ENCODE measurements at regions not wholly inside any gene's neighbourhood (a gene's known extent, or its start where the extent isn't known, plus 50 kb on each side); places are given as distances from the start of the nearest gene placed in this dataset.

DNA sequence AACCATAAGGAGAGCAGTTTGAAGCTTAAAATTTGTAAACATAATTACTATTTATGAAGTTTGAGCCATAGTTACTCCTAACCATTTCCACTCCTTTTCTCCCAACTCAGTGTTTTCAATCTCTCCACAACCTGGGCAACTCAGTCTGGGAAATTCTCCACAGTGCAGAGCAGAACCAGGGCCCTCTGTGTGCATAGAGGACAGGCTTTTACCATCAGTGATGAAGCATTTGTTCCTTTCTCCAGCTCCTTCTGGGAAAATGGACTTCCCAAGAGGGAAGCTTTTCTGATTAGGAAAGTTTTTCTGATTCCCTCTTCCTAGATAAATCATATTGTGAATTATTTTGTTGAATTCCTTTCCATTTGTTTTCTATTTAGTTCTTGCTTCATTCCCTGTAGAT is 132.3 kb upstream of the MPDZ start:
- DNase-seq (ENCODE audit: low read depth, low spot score), result no peak

DNA sequence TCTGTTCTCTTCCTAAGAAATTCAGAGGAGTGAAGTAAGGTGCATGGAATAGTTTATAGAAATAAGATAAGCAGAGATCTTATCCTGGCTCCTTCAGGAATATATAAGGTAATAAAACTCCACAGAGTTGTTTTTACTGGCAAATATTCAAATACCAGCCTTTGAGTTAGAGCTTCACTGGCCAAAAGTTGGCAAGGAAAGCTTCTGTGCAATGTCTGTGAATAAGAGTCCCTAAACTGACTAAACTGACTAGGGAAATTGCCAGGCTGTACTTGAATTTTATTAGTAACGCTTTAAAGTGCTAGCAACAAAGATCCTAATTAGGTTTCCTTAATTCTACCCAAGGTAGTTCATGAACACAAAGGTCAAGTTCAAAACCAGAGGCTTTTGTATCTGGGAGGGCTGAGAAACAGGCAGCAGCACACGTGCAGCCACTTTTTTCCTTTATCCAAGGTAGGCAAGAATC is 131.1 kb upstream of the MPDZ start:
- no peak for DNase-seq (ENCODE audit: low read depth, low spot score)

DNA sequence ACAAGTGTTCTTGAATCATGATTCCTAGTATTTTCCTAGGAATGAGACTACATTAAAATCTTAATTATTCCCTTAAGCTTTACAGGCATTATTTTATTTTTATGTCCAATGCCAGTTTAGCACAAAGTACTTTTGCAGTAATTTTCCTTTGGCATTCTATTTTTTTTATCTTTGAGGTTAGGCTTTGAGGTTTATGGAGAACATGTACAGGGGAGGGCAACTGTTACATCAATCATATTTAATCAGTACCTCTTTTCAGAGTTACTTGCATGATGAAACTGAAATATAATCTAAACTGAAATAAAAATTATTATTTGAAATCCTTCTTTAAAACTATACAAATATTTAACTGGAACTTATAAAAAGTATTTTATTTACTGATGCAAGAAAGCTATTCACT is 118.2 kb upstream of the MPDZ start:
- no peak for DNase-seq (ENCODE audit: low read depth, low spot score)

DNA sequence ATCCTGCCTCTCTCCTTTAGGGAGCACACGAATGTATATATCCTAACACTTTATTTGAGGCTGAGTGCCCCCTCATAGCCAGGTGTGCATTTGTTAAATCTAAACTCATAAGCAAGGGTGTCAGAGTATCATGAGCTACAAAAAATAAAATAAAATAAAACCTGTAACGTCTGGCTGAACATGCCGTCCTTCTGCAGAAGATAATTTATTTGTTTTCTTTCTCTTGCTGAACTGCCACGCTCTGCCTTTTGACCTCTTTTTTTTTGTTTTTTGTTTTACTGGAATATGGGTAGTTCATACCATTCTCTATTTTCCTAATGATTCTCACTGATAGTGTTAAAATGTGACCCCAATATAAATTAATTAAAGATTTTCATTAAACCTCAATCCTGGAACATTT is 117.7 kb upstream of the MPDZ start:
- no peak for DNase-seq (ENCODE audit: low read depth, low spot score)

DNA sequence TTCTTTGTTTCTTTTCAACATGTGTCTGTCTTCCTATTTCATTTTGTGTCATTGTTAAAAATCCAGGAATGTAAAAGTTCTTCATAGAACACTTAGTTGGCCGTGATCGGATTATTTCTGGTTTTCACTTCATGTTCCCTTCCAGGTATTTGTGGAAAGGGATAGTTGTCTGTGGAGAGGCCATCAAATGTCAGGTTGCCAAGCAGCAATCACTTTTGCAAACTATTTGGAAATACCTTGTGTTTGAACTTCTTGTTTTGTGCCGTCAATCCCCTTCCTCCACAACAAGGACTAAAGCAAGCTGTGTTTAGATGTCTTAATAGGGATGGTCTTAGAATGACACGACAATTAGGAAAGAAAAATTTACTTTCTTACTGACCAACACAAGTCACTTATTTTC is 116.9 kb upstream of the MPDZ start:
- DNase-seq (ENCODE audit: low read depth, low spot score), result no peak

DNA sequence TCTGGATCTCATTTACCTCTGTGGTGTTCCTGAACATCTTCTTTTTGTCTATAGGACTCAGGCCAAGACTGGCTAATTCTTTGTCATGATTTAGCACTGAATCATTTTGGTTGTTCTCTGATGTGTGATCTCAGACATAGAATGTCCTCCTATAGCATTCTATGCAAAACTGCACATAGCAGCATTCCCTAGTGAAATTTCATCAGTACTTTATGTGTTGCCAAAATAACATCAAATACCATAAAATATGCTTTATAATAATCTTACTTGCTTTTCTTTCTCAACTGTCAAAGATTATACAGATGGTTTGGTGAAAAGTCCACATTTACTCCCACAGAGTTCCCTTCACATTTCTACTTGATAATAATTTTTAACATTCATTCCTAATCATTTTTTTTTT is 115.7 kb upstream of the MPDZ start:
- DNase-seq (ENCODE audit: low read depth, low spot score), result no peak

DNA sequence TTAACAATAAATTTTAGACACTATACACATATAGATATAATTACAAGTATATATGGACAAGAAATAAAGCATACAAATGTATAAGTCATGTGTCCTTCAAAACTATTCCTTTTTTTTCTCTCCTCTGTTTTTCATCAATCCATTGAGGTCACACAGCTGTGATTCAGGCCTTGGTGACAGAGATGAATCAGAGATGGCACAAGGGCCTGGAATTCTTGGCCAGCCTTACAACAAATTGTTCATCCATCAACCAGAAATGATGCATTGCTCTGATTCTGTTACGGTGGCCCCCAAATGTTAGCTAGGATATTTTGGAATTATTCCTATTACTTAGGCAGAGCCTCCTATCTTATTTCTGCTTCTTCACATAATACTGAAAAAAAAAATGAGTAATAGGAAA is 108.7 kb upstream of the MPDZ start:
- DNase-seq (ENCODE audit: low read depth, low spot score), result no peak

DNA sequence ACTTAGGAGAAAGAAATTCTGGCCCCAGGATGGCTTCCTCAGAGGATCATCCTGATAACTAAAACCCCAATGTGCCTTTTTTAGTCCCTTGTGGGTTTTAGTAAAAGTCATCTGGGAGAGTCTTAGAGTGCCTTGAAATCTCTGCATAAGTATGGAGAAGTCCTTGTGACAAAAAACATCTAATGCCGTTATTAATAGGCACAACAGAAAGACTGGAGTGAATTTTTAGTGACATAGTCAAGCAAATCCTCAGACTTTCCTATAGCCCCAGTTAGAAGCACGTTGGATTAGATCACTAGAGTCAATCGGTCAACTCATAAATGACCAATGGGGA is 108.2 kb upstream of the MPDZ start:
- DNase-seq (ENCODE audit: low read depth, low spot score), result no peak

DNA sequence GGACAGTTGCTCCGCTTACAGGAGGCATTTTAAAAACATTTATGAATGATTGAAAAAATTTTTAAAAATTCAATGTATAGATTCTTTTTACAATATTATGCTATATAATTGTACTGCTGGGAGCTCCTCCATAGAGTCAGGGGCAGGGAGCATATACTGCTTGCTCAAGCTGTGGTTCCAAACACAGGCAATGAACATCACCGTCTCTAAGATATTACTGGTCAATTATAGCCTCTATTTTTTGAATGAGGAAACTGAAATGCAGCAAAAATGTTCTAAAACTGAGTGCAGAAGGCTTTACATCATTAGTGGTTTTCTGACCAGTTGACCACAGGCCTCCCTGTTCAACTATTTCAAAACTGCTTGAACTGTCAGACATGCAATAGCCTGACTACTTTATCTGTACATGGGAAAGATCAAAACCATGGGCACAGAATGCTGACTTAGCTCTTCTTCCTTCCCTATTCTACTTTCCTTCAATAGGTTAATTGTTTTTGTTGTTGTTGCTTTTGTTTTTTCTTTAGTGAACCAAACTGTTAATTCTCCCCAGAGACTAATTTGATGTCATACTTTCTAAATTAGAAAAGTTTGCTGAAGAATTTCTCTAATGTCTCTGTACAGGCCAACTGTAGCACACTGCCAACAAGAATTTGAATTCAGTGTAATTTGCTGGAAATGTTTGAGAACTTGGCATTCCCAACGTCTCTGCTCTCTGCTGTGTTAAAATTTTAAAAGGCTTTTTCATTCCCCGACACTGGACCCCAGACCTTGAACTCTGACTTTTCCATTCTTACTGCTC is 107.6 kb upstream of the MPDZ start:
- no peak for DNase-seq (ENCODE audit: low read depth, low spot score)

DNA sequence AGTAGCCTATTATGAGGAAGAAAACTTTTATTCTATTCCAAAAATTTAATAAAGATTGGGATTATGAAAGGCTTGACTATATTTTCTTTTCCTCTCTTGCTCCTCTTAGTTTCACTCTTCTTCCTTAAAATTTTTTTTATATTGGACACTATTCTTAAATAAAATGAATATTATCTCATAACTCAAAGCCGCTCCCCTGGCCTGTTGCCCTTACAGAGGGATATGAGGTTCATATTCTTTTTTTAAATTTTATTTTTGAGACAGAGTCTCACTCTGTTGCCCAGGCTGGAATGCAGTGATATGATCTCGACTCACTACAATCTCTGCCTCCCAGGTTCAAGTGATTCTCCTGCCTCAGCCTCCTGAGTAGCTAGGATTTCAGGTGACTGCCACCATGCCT is 106.8 kb upstream of the MPDZ start:
- DNase-seq (ENCODE audit: low read depth, low spot score), result no peak

DNA sequence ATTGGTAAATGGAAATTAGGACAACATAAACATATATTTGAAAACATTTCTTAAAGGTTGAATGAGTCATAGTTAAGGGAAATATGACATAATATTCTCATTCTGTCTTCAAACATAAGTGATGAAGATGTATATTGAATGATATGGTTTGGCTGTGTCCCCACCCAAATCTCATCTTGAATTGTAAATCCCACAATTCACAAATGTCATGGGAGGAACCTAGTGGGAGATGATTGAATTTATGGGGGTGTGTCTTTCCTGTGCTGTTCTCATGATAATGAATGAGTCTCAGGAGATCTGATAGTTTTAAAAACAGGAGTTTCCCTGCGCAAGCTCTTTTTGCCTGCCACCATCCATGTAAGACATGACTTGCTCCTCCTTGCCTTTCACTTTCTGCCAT is 104.4 kb upstream of the MPDZ start:
- DNase-seq (ENCODE audit: low read depth, low spot score), result no peak

DNA sequence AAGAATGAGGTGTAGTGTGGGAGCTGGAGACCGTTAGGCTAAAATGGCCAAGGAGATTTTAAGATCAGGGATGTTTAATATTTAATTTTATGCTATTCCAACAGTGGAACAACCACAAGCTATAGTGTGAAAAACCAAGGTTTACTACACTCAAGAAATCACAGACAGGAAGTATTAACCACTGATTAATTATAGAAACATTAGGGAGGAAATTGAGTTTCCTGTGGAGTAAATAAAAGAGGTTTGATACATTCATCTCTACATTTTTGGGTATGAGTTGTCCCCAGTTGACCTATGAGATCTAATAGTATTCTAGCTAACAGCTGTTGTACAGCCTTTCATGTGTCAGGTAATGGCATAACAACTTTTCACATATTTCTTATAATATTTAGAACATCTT is 103.7 kb upstream of the MPDZ start:
- DNase-seq (ENCODE audit: low read depth, low spot score), result no peak

DNA sequence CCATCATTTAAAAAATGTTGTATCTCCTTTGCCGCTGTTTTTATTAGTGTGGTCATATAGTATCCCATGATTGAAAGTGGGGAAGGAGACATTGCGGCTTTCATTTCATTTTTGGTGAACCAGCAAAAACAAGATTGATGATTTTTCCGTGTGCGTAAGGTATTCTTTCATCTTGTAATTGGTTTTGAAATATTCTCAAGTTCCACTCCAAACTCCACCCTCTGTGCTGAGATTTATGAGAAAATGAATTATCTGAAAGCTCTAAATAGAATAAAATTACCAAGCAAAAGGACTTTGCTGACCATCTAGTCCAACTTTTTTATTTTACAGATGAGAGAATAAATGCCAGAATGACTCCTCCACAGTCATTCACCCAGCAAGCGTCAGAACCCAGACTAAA is 103.1 kb upstream of the MPDZ start:
- DNase-seq (ENCODE audit: low read depth, low spot score), result no peak

DNA sequence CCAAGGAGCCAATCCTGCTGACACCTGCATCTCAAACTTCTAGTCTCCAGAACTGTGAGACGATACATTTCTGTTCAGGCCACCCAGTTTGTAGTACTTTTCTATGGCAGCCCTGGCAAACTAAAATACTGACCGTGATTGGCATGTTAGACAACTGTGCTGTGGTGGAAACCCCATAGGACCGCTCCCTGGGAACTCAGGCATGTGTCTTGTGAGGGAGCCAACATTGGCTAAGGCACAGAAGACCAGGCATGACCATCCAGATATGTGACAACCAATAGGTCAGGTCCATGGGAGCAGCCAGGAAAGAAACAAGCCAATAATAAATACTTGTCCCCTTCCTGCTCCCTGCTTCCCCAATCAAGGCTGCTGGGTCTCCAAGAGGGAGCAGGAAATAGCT is 101.4 kb upstream of the MPDZ start:
- no peak for DNase-seq (ENCODE audit: low read depth, low spot score)

DNA sequence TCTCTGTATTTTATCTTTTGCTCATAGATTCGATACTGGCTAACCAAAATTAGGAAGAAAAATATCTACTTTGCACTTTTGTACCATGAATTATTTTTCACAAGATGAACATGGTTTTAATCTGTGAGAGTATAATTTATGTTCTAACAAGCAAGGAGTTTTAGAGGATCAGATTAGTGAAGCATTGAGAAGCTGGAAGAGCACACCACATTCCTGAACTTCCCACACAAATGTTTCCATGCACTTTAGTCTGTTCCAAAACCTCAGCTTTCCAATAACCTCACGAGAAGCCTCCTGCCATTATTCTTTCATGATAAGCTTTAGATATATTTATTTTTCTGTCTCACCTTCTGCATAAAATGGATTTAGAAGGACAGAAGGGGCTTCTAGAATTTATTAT is 98.7 kb upstream of the MPDZ start:
- no peak for DNase-seq (ENCODE audit: low read depth, low spot score)

DNA sequence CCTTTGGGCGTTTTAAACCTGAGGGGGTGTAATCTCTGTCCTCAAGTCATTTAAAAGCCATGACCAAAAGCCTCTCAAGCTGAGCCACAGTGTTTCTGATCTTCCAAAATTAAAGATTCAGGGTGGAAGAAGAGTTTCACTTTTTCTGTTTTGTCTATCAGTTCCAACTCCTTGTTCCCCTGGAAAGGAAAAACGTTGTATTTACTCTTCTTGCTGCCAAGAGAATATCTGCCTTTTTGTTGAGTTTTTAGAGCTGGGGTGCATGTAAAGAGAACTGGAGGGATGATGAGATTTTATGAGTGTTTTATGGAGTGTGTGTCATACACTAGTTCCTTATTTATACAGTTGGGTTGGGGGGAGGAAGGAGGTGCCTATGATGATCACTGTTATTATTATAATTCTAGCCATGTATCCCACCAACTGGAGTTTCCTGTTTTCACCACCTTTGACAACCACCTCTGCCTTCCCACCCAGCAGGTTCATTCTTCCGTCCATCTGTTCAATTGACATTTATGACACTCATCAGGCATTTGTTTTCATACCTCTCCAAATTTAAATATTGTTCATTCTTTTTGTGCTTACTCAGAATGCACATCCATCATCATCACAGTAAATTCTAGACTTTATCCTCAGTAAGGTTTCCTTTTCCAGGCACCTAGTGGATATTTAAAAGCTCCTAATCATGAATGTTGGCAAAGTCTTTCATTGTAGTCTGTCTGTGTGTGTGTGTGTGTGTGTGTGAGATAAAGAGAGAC is 97.9 kb upstream of the MPDZ start:
- no peak for DNase-seq (ENCODE audit: low read depth, low spot score)

DNA sequence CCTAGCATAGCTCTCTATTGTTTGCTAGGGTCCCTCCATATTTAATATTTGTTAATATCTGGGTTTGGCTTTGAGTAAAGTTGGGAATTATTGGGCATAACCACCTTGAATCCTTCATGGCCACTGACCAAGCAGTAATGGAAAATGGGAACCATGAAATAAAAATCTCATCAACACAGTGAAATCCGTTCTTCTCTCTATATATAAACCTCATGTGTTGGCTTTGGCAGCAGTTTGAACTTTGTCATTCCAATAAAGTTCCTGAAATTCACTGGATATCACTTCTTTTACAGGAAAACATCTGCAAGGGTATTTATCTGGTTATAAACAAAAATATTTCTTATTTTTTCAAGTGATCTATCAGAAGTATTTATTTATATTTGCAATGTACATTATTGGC is 93.0 kb upstream of the MPDZ start:
- no peak for DNase-seq (ENCODE audit: low read depth, low spot score)

DNA sequence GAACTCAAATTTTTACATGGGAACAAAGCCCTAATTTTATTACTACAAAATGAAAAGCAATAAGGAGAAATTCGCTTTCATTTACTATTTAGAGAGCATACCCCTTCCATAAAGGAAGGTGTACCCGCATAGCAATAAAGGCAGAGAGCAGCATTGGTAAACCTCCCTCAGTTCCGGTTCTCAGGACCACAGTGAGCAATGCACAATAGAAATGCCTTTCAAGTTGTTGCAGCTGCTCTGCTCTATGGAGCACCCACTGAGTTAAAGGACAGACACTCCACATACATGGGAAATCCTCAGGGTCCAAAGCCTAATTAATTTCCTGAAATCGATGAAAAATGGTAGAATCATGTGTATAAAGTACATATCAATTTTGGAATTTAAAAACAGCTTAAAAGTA is 89.9 kb upstream of the MPDZ start:
- no peak for DNase-seq (ENCODE audit: low read depth, low spot score)

DNA sequence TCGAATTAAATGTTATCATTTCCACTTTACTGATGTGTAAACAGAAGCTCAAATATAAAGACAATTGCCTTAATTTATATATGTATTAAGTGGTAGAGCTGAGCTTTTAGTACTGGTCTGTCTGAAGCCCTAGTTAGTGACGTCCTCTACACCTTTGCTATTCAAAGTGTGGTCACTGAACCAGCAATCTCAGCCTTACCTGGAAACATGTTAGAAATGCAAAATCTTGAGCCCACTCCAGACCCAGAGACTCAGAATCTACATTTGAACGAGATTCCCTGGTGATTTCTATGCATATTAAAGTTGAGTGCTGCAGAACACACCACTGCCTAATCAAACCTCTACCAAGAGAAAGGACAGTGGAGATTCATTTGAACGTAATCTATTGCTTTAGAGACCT is 88.3 kb upstream of the MPDZ start:
- no peak for DNase-seq (ENCODE audit: low read depth, low spot score)

DNA sequence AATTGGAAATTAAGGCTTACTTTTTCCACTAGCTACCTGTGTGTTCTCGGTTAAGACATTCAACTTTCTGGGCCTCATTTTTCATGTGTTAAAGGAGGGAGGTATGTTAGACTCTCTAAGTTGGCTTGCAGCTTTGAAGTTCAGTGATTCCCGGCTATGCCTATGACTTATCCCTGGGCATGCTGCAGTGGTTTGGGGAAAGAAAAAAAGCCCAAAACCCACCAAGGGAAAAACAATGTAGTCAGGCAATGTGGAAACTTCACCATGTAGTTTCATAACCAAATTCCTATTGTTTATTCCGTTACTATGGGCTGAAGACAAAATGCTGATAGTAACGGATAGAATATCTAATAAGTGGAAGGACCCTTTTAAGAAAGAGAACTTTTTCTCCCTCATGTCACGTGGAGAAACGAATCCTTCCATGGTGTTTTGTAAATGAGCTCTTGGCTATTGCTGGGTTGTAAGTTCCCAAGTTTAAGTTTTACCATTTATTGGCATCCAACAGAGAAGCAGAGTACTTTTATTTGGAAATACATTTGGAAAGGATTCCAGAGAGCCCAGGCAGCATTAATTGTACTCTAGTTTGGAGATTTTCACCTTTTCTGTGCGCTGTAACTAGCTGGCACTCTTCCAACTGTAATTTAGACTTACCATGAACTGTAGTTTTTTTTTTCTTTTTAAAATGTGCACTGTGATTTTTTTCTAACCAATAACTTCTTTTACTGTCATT is 84.9 kb upstream of the MPDZ start:
- no peak for DNase-seq (ENCODE audit: low read depth, low spot score)

DNA sequence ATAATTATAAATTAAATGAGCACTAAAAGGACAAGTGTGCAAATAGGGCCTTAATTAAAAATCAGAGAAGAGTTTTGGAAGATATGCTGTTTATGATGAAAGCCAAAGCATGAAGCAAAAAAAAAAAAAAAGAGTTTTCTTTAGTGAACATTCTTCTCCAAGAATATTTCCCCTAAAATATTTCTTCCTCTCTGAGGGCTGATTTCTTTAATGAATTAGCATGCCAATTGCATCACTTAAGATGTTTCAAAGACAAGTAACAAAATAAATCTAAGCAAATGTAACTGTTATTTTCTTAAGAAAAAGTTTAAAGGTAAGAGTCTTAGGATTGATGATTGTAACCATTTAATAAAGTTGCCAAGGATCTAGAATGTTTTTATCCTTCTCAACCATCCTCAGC is 81.6 kb upstream of the MPDZ start:
- DNase-seq (ENCODE audit: low read depth, low spot score), result no peak

DNA sequence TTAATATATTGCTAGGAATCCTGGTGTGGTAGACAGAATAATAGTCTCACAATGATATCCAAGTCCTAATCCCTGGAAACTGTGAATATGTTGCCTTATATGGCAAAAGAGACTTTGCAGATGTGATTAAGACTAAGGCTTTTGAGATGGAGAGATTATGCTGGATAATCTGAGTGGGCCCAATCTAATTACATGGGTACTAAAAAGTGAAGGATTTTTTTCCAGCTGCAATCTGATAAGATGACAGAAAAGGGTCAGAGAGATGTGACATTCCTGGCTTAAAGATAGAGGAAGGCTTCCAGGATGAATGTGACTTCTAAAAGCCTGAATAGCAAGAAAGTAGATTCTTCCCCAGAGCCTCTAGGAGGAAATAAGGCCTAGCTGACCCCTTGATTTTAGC is 80.7 kb upstream of the MPDZ start:
- DNase-seq (ENCODE audit: low read depth, low spot score), result no peak

DNA sequence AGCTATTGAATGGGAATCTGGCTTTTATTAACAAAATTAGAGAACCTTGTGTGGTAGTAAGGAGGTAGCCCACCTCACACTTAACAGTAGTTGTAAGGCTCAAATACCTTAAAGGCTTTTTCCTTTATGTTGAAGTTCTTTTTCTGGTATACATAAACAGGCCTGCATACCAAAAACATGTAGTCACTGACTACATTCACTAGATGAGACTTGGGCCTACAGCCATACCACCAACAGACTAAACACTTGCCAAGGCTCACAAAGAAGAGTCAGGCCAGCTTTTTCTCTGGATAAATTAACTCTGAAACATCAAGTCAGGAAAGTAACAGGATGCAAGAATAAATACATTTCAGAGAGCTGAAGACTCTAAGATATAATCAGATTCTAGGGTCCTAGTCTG is 78.6 kb upstream of the MPDZ start:
- DNase-seq (ENCODE audit: low read depth, low spot score), result no peak
